ENCODE measurements at regions not wholly inside any gene's neighbourhood (a gene's known extent, or its start where the extent isn't known, plus 50 kb on each side); places are given as distances from the start of the nearest gene placed in this dataset.

- H3K27me3 ChIP-seq (replicated peaks; ENCODE audit: control insufficient read depth, insufficient read depth, low read length), result no peaks in the 10 kb centered on the region
- no peak overlapping the region for H3K9ac ChIP-seq (ENCODE audit: low read length)
- H3K9me3 ChIP-seq (ENCODE audit: control insufficient read depth, low read length), result peaks cover 2% of the 10 kb centered on the region
- H3K4me1 ChIP-seq (ENCODE audit: control insufficient read depth, insufficient read depth, low read length), result no peaks in the 10 kb centered on the region
- DNase-seq (ENCODE audit: low read depth), result no peak
- H3K36me3 ChIP-seq (ENCODE audit: control insufficient read depth, insufficient read depth, low read length, severe bottlenecking), result no peaks in the 10 kb centered on the region
- no peak overlapping the region for H3K4me3 ChIP-seq (ENCODE audit: low read length)
Observed at GRCh38 chr5:121746763-121747162, 104.9 kb upstream of the FTMT start.

- Histone ChIP-seq H3K9me3 (ENCODE audit: control insufficient read depth, low read length) (no peaks in the 10 kb centered on the region), H3K4me1 (ENCODE audit: control insufficient read depth, insufficient read depth, low read length) (no peaks in the 10 kb centered on the region), H3K4me3 (ENCODE audit: low read length) (no peak overlapping the region), H3K9ac (ENCODE audit: low read length) (no peak overlapping the region), H3K36me3 (ENCODE audit: control insufficient read depth, insufficient read depth, low read length, severe bottlenecking) (no peaks in the 10 kb centered on the region), H3K27me3 (replicated peaks; ENCODE audit: control insufficient read depth, insufficient read depth, low read length) (no peaks in the 10 kb centered on the region)
- no peak for DNase-seq (ENCODE audit: low read depth)
Observed at GRCh38 chr5:121748686-121749085, 103.0 kb upstream of the FTMT start.

GRCh38 chr5:121752149-121752548 lies 99.5 kb upstream of the FTMT start:
- Histone ChIP-seq H3K27me3 (replicated peaks; ENCODE audit: control insufficient read depth, insufficient read depth, low read length) (no peaks in the 10 kb centered on the region), H3K9me3 (ENCODE audit: control insufficient read depth, low read length) (no peaks in the 10 kb centered on the region), H3K36me3 (ENCODE audit: control insufficient read depth, insufficient read depth, low read length, severe bottlenecking) (no peaks in the 10 kb centered on the region), H3K4me1 (ENCODE audit: control insufficient read depth, insufficient read depth, low read length) (peaks cover 3% of the 10 kb centered on the region), H3K4me3 (ENCODE audit: low read length) (no peak overlapping the region), H3K9ac (ENCODE audit: low read length) (no peak overlapping the region)
- DNase-seq (ENCODE audit: low read depth), result no peak

- DNase-seq (ENCODE audit: low read depth), result no peak
- Histone ChIP-seq H3K36me3 (ENCODE audit: control insufficient read depth, insufficient read depth, low read length, severe bottlenecking) (no peaks in the 10 kb centered on the region), H3K4me1 (ENCODE audit: control insufficient read depth, insufficient read depth, low read length) (peaks cover 3% of the 10 kb centered on the region), H3K27me3 (replicated peaks; ENCODE audit: control insufficient read depth, insufficient read depth, low read length) (no peaks in the 10 kb centered on the region), H3K9me3 (ENCODE audit: control insufficient read depth, low read length) (no peaks in the 10 kb centered on the region), H3K4me3 (ENCODE audit: low read length) (no peak overlapping the region), H3K9ac (ENCODE audit: low read length) (no peak overlapping the region)
Observed at GRCh38 chr5:121755266-121755665, 96.4 kb upstream of the FTMT start.

GRCh38 chr5:121757753-121758152 lies 93.9 kb upstream of the FTMT start:
- Histone ChIP-seq H3K4me3 (ENCODE audit: low read length) (no peak overlapping the region), H3K9me3 (ENCODE audit: control insufficient read depth, low read length) (no peaks in the 10 kb centered on the region), H3K9ac (ENCODE audit: low read length) (no peak overlapping the region), H3K36me3 (ENCODE audit: control insufficient read depth, insufficient read depth, low read length, severe bottlenecking) (no peaks in the 10 kb centered on the region), H3K4me1 (ENCODE audit: control insufficient read depth, insufficient read depth, low read length) (peaks cover 3% of the 10 kb centered on the region), H3K27me3 (replicated peaks; ENCODE audit: control insufficient read depth, insufficient read depth, low read length) (no peaks in the 10 kb centered on the region)
- DNase-seq (ENCODE audit: low read depth), result no peak

GRCh38 chr5:121758615-121759014 lies 93.1 kb upstream of the FTMT start:
- H3K4me3 ChIP-seq (ENCODE audit: low read length), result no peak overlapping the region
- no peak overlapping the region for H3K9ac ChIP-seq (ENCODE audit: low read length)
- peaks cover 3% of the 10 kb centered on the region for H3K4me1 ChIP-seq (ENCODE audit: control insufficient read depth, insufficient read depth, low read length)
- DNase-seq (ENCODE audit: low read depth), result no peak
- H3K36me3 ChIP-seq (ENCODE audit: control insufficient read depth, insufficient read depth, low read length, severe bottlenecking), result no peaks in the 10 kb centered on the region
- no peaks in the 10 kb centered on the region for H3K9me3 ChIP-seq (ENCODE audit: control insufficient read depth, low read length)
- no peaks in the 10 kb centered on the region for H3K27me3 ChIP-seq (replicated peaks; ENCODE audit: control insufficient read depth, insufficient read depth, low read length)

- Histone ChIP-seq H3K4me1 (ENCODE audit: control insufficient read depth, insufficient read depth, low read length) (no peaks in the 10 kb centered on the region), H3K4me3 (ENCODE audit: low read length) (no peak overlapping the region), H3K27me3 (replicated peaks; ENCODE audit: control insufficient read depth, insufficient read depth, low read length) (no peaks in the 10 kb centered on the region), H3K9ac (ENCODE audit: low read length) (no peak overlapping the region), H3K9me3 (ENCODE audit: control insufficient read depth, low read length) (no peaks in the 10 kb centered on the region), H3K36me3 (ENCODE audit: control insufficient read depth, insufficient read depth, low read length, severe bottlenecking) (no peaks in the 10 kb centered on the region)
- no peak for DNase-seq (ENCODE audit: low read depth)
Observed at GRCh38 chr5:121762426-121762825, 89.3 kb upstream of the FTMT start.

GRCh38 chr5:121763665-121764064 lies 88.0 kb upstream of the FTMT start:
- Histone ChIP-seq H3K36me3 (ENCODE audit: control insufficient read depth, insufficient read depth, low read length, severe bottlenecking) (no peaks in the 10 kb centered on the region), H3K9ac (ENCODE audit: low read length) (no peak overlapping the region), H3K4me3 (ENCODE audit: low read length) (no peak overlapping the region), H3K4me1 (ENCODE audit: control insufficient read depth, insufficient read depth, low read length) (no peaks in the 10 kb centered on the region), H3K27me3 (replicated peaks; ENCODE audit: control insufficient read depth, insufficient read depth, low read length) (no peaks in the 10 kb centered on the region), H3K9me3 (ENCODE audit: control insufficient read depth, low read length) (no peaks in the 10 kb centered on the region)
- no peak for DNase-seq (ENCODE audit: low read depth)

GRCh38 chr5:121780406-121780805 lies 71.3 kb upstream of the FTMT start:
- Histone ChIP-seq H3K36me3 (ENCODE audit: control insufficient read depth, insufficient read depth, low read length, severe bottlenecking) (no peaks in the 10 kb centered on the region), H3K27me3 (replicated peaks; ENCODE audit: control insufficient read depth, insufficient read depth, low read length) (no peaks in the 10 kb centered on the region), H3K4me1 (ENCODE audit: control insufficient read depth, insufficient read depth, low read length) (no peaks in the 10 kb centered on the region), H3K9me3 (ENCODE audit: control insufficient read depth, low read length) (no peaks in the 10 kb centered on the region), H3K4me3 (ENCODE audit: low read length) (no peak overlapping the region), H3K9ac (ENCODE audit: low read length) (no peak overlapping the region)
- DNase-seq (ENCODE audit: low read depth), result no peak

- Histone ChIP-seq H3K9me3 (ENCODE audit: control insufficient read depth, low read length) (no peaks in the 10 kb centered on the region), H3K4me1 (ENCODE audit: control insufficient read depth, insufficient read depth, low read length) (no peaks in the 10 kb centered on the region), H3K36me3 (ENCODE audit: control insufficient read depth, insufficient read depth, low read length, severe bottlenecking) (no peaks in the 10 kb centered on the region), H3K27me3 (replicated peaks; ENCODE audit: control insufficient read depth, insufficient read depth, low read length) (no peaks in the 10 kb centered on the region), H3K9ac (ENCODE audit: low read length) (no peak overlapping the region), H3K4me3 (ENCODE audit: low read length) (no peak overlapping the region)
- no peak for DNase-seq (ENCODE audit: low read depth)
Observed at GRCh38 chr5:121783700-121784099, 68.0 kb upstream of the FTMT start.

- DNase-seq (ENCODE audit: low read depth), result no peak
- Histone ChIP-seq H3K9me3 (ENCODE audit: control insufficient read depth, low read length) (peaks cover 8% of the 10 kb centered on the region), H3K36me3 (ENCODE audit: control insufficient read depth, insufficient read depth, low read length, severe bottlenecking) (no peaks in the 10 kb centered on the region), H3K27me3 (replicated peaks; ENCODE audit: control insufficient read depth, insufficient read depth, low read length) (no peaks in the 10 kb centered on the region), H3K4me1 (ENCODE audit: control insufficient read depth, insufficient read depth, low read length) (no peaks in the 10 kb centered on the region), H3K9ac (ENCODE audit: low read length) (no peak overlapping the region), H3K4me3 (ENCODE audit: low read length) (no peak overlapping the region)
Observed at GRCh38 chr5:121793791-121794190, 57.9 kb upstream of the FTMT start.

GRCh38 chr5:121795511-121795910 lies 56.2 kb upstream of the FTMT start:
- Histone ChIP-seq H3K27me3 (replicated peaks; ENCODE audit: control insufficient read depth, insufficient read depth, low read length) (no peaks in the 10 kb centered on the region), H3K36me3 (ENCODE audit: control insufficient read depth, insufficient read depth, low read length, severe bottlenecking) (no peaks in the 10 kb centered on the region), H3K9me3 (ENCODE audit: control insufficient read depth, low read length) (no peaks in the 10 kb centered on the region), H3K9ac (ENCODE audit: low read length) (no peak overlapping the region), H3K4me3 (ENCODE audit: low read length) (no peak overlapping the region), H3K4me1 (ENCODE audit: control insufficient read depth, insufficient read depth, low read length) (no peaks in the 10 kb centered on the region)
- no peak for DNase-seq (ENCODE audit: low read depth)
